ENCODE measurements at regions not wholly inside any gene's neighbourhood (a gene's known extent, or its start where the extent isn't known, plus 50 kb on each side); places are given as distances from the start of the nearest gene placed in this dataset.

DNA sequence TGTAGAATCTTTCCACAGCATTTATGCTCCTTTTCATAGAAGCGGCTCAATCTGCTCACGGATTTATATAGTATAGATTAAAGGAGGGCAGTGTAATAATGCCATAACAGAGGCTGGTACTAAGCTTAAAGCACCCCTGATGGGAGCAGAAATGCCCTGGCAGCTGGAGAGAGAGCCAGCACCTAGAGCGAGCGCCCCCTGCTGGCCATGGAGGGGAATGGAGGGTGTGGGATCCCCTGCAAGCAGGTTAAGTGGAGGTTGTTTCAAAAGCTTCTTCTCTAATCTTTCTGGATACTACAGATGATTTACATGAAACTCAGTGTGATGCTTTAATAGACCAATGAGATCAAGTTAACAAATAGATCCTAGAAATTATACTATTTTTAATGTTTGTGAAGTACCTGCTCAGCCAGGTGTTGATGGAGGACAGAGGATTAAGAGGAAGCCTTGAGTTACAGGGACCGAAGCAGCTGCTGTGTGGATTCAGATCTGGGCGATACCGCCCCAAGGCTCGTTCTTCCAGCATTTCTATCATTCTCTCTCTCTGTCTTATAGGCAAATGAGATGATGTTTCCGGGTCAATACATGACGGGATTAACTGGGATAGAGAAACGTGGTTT is 1519.3 kb upstream of the TMEM132C start:
- Histone ChIP-seq H4K20me1 (ENCODE audit: insufficient read depth) (no peaks in the 10 kb centered on the region), H3K4me3 (ENCODE audit: low read length) (no peak overlapping the region), H3K9ac (ENCODE audit: low read length) (no peak overlapping the region), H3K36me3 (ENCODE audit: insufficient read depth, low read length) (no peaks in the 10 kb centered on the region), H3K27me3 (ENCODE audit: insufficient read depth, low read depth, low read length) (no peaks in the 10 kb centered on the region), H3K4me2 (ENCODE audit: low read length) (no peak overlapping the region), H3K79me2 (replicated peaks; ENCODE audit: insufficient read depth, low read length) (no peaks in the 10 kb centered on the region), H3F3A (ENCODE audit: insufficient read depth, low read length, poor library complexity, severe bottlenecking) (no peaks in the 10 kb centered on the region), H2AFZ (ENCODE audit: low read depth, low read length) (no peak overlapping the region), H3K9me3 (ENCODE audit: low read length) (no peaks in the 10 kb centered on the region), H3K27ac (ENCODE audit: low read length) (no peak overlapping the region), H3K9me2 (ENCODE audit: insufficient read depth, low read length) (no peaks in the 10 kb centered on the region)
- TF ChIP-seq RAD21 (conservative IDR thresholded peaks at IDR 0.05), result no peak
- TF ChIP-seq REST (IDR thresholded peaks at IDR 0.05; ENCODE audit: borderline replicate concordance), result no peak
- TF ChIP-seq, protein P1, sequence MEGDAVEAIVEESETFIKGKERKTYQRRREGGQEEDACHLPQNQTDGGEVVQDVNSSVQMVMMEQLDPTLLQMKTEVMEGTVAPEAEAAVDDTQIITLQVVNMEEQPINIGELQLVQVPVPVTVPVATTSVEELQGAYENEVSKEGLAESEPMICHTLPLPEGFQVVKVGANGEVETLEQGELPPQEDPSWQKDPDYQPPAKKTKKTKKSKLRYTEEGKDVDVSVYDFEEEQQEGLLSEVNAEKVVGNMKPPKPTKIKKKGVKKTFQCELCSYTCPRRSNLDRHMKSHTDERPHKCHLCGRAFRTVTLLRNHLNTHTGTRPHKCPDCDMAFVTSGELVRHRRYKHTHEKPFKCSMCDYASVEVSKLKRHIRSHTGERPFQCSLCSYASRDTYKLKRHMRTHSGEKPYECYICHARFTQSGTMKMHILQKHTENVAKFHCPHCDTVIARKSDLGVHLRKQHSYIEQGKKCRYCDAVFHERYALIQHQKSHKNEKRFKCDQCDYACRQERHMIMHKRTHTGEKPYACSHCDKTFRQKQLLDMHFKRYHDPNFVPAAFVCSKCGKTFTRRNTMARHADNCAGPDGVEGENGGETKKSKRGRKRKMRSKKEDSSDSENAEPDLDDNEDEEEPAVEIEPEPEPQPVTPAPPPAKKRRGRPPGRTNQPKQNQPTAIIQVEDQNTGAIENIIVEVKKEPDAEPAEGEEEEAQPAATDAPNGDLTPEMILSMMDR (IDR thresholded peaks at IDR 0.05; ENCODE audit: poor library complexity, severe bottlenecking), result peak; percentile 42

DNA sequence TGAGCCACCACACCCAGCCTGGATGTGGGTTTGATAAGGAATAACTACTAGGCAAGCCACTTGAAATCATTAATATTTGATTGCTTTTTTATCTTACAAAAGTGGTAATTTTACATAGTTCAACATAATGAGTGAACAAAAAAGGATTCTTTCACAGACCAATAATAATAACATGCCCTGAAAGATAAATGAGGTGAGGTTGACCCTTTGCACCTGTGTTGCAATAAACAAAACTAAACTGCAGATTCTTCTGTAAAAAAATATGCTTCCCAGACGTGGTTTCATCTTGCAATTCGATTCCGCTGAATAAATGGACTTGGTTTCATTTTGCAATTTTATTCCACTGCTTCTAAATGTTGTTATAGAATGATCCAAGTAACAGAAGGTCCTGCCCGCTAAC is 1514.9 kb upstream of the TMEM132C start:
- no peaks in the 10 kb centered on the region for H3F3A ChIP-seq (ENCODE audit: insufficient read depth, low read length, poor library complexity, severe bottlenecking)
- no peak overlapping the region for H3K4me2 ChIP-seq (ENCODE audit: low read length)
- no peaks in the 10 kb centered on the region for H3K79me2 ChIP-seq (replicated peaks; ENCODE audit: insufficient read depth, low read length)
- no peaks in the 10 kb centered on the region for H3K27me3 ChIP-seq (ENCODE audit: insufficient read depth, low read depth, low read length)
- no peaks in the 10 kb centered on the region for H3K36me3 ChIP-seq (ENCODE audit: insufficient read depth, low read length)
- no peak overlapping the region for H3K9ac ChIP-seq (ENCODE audit: low read length)
- H2AFZ ChIP-seq (ENCODE audit: low read depth, low read length), result no peak overlapping the region
- H3K9me2 ChIP-seq (ENCODE audit: insufficient read depth, low read length), result no peaks in the 10 kb centered on the region
- H3K9me3 ChIP-seq (ENCODE audit: low read length), result no peaks in the 10 kb centered on the region
- H3K4me3 ChIP-seq (ENCODE audit: low read length), result no peak overlapping the region
- no peaks in the 10 kb centered on the region for H4K20me1 ChIP-seq (ENCODE audit: insufficient read depth)
- TF ChIP-seq MXI1 (conservative IDR thresholded peaks at IDR 0.05; ENCODE audit: poor library complexity, severe bottlenecking) (no peak), TAF1 (IDR thresholded peaks at IDR 0.05; ENCODE audit: low read depth) (no peak)
- H3K27ac ChIP-seq (ENCODE audit: low read length), result no peak overlapping the region

- H3F3A ChIP-seq (ENCODE audit: insufficient read depth, low read length, poor library complexity, severe bottlenecking), result no peaks in the 10 kb centered on the region
- H4K20me1 ChIP-seq (ENCODE audit: insufficient read depth), result no peaks in the 10 kb centered on the region
- no peaks in the 10 kb centered on the region for H3K9me2 ChIP-seq (ENCODE audit: insufficient read depth, low read length)
- no peaks in the 10 kb centered on the region for H3K79me2 ChIP-seq (replicated peaks; ENCODE audit: insufficient read depth, low read length)
- no peaks in the 10 kb centered on the region for H3K9me3 ChIP-seq (ENCODE audit: low read length)
- H3K4me2 ChIP-seq (ENCODE audit: low read length), result no peak overlapping the region
- TF ChIP-seq, protein P1 (IDR thresholded peaks at IDR 0.05; ENCODE audit: poor library complexity, severe bottlenecking), result no peak
- no peak for TF ChIP-seq EZH2 (IDR thresholded peaks at IDR 0.05; ENCODE audit: borderline replicate concordance, insufficient read depth, low read length, poor library complexity, severe bottlenecking)
- no peak for TF ChIP-seq POLR2AphosphoS5 (IDR thresholded peaks at IDR 0.05)
- no peak for TF ChIP-seq SMC3 (conservative IDR thresholded peaks at IDR 0.05; ENCODE audit: poor library complexity)
- TF ChIP-seq TAF1 (IDR thresholded peaks at IDR 0.05; ENCODE audit: low read depth), result no peak
- TF ChIP-seq MXI1 (conservative IDR thresholded peaks at IDR 0.05; ENCODE audit: poor library complexity, severe bottlenecking), result no peak
- no peak for TF ChIP-seq EP300 (conservative IDR thresholded peaks at IDR 0.05; ENCODE audit: poor library complexity, severe bottlenecking)
- TF ChIP-seq RAD21 (conservative IDR thresholded peaks at IDR 0.05), result no peak
- no peak for TF ChIP-seq REST (IDR thresholded peaks at IDR 0.05; ENCODE audit: borderline replicate concordance)
- H3K9ac ChIP-seq (ENCODE audit: low read length), result no peak overlapping the region
- H3K27me3 ChIP-seq (ENCODE audit: insufficient read depth, low read depth, low read length), result no peaks in the 10 kb centered on the region
- no peak overlapping the region for H3K4me3 ChIP-seq (ENCODE audit: low read length)
- H2AFZ ChIP-seq (ENCODE audit: low read depth, low read length), result no peak overlapping the region
- no peak overlapping the region for H3K27ac ChIP-seq (ENCODE audit: low read length)
- no peaks in the 10 kb centered on the region for H3K36me3 ChIP-seq (ENCODE audit: insufficient read depth, low read length)
Observed at GRCh38 chr12:126757326-126757725, 1509.6 kb upstream of the TMEM132C start.
